ENCODE measurements at regions not wholly inside any gene's neighbourhood (a gene's known extent, or its start where the extent isn't known, plus 50 kb on each side); places are given as distances from the start of the nearest gene placed in this dataset.

DNA sequence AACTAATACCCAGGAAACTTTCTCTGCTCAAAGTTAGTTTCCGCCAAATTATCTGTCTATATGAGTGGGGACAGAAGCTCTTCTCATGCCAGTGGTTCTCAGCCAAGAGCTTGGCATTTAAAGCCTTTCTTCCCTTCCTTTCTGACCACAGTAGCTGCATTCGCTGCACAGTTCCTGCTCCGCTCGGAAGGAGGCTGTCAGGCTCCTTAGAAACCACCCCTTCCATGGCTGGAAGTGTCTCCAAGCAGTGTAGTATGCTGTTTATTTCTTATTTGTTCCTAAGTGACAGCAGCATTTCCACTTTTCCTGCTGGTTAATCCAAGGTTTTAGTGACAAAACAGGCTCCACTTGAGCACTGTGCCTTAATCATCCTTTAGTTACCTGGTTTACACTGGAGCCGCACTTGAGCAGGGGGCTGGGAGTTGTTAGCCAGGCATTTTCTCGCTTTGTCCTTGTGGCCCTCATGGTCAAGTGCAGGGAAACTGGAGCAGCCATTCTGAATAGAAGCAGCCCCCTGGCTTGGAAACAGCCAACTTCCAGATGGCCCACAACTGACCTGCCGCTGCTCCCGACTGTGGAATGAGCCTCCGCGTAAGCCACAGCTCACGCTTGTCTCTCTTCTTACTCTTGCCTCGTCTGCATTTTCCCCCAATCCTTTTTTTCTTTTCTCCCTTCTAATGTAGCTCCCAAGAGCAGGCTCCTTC, 739.4 kb upstream of the TENM3 start:
- Histone ChIP-seq H3K9me3 (ENCODE audit: insufficient read depth, low read length) (no peaks in the 10 kb centered on the region), H3K9ac (ENCODE audit: insufficient read length, low read depth) (no peak overlapping the region), H3K27me3 (ENCODE audit: insufficient read depth, insufficient read length) (no peaks in the 10 kb centered on the region), H3K4me1 (ENCODE audit: insufficient read depth, insufficient read length) (no peaks in the 10 kb centered on the region), H3K4me3 (ENCODE audit: insufficient read length, low read depth) (no peak overlapping the region), H3K36me3 (ENCODE audit: insufficient read depth, insufficient read length, low read length) (no peaks in the 10 kb centered on the region)
- DNase-seq (ENCODE audit: low read depth, low spot score), result no peak
- TF ChIP-seq YY1 (IDR thresholded peaks at IDR 0.05; ENCODE audit: insufficient read depth, insufficient read length), result no peak
- TF ChIP-seq ZNF274 (IDR thresholded peaks at IDR 0.05; ENCODE audit: low read depth, low read length), result no peak
- no peak for TF ChIP-seq SUZ12 (IDR thresholded peaks at IDR 0.05; ENCODE audit: extremely low read depth, insufficient read depth, insufficient read length)

DNA sequence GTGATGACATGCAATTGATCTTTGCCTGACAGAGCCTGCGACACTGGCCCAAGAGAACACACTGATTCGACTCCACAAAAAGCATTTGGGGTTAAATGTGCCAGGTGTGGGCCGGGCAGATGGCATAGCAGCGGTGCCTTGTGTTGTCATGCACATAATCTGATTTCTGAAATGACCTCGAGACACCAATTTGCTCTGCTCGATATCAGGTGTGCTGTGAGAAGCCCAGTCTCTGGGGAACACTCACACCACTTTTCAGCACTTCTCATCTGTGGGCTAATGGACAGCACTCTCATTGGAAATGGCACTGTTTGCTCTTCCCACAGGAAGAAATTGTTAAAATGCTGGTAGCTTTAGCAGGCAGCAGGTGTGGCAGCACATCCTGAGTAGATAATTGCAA, 738.3 kb upstream of the TENM3 start:
- H3K9ac ChIP-seq (ENCODE audit: insufficient read length, low read depth), result no peak overlapping the region
- no peak for DNase-seq (ENCODE audit: low read depth, low spot score)
- H3K4me3 ChIP-seq (ENCODE audit: insufficient read length, low read depth), result no peak overlapping the region
- H3K4me1 ChIP-seq (ENCODE audit: insufficient read depth, insufficient read length), result no peaks in the 10 kb centered on the region
- H3K36me3 ChIP-seq (ENCODE audit: insufficient read depth, insufficient read length, low read length), result no peaks in the 10 kb centered on the region
- H3K9me3 ChIP-seq (ENCODE audit: insufficient read depth, low read length), result no peaks in the 10 kb centered on the region
- no peak for TF ChIP-seq SUZ12 (IDR thresholded peaks at IDR 0.05; ENCODE audit: extremely low read depth, insufficient read depth, insufficient read length)
- no peak for TF ChIP-seq ZNF274 (IDR thresholded peaks at IDR 0.05; ENCODE audit: low read depth, low read length)
- no peak for TF ChIP-seq YY1 (IDR thresholded peaks at IDR 0.05; ENCODE audit: insufficient read depth, insufficient read length)
- no peaks in the 10 kb centered on the region for H3K27me3 ChIP-seq (ENCODE audit: insufficient read depth, insufficient read length)

DNA sequence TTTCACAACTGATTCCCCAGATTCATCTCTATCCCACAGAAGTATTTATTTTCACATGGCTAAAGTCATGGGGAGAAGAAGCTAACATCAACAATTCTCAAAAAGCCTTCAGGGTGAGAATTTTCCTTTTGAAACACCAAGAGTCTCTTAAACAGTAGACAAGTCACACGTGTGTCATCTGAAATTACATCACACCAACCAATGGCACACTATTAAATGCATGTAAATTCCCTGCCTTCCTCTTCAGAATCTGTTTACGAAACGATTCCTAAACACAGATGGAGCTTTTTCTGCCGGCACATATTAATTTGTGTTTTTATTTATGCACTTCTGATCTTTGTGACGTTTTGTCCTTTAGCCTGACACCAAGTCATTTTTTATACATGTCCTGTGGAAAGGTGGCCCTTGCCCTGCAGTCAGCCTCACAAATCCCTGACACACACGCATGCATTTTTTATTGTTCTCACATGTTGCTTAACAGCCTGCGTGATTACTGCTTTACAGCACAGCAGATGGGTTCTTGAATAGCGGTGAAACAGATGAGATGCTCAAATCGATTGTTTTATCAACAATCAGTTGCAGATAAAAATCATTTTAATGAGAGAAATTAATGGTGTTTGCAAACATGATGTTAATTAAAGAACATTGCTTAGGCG, 735.9 kb upstream of the TENM3 start:
- DNase-seq (ENCODE audit: low read depth, low spot score), result no peak
- Histone ChIP-seq H3K4me1 (ENCODE audit: insufficient read depth, insufficient read length) (no peaks in the 10 kb centered on the region), H3K9me3 (ENCODE audit: insufficient read depth, low read length) (no peaks in the 10 kb centered on the region), H3K36me3 (ENCODE audit: insufficient read depth, insufficient read length, low read length) (no peaks in the 10 kb centered on the region), H3K27me3 (ENCODE audit: insufficient read depth, insufficient read length) (no peaks in the 10 kb centered on the region), H3K9ac (ENCODE audit: insufficient read length, low read depth) (no peak overlapping the region), H3K4me3 (ENCODE audit: insufficient read length, low read depth) (no peak overlapping the region)
- TF ChIP-seq SUZ12 (IDR thresholded peaks at IDR 0.05; ENCODE audit: extremely low read depth, insufficient read depth, insufficient read length) (no peak), YY1 (IDR thresholded peaks at IDR 0.05; ENCODE audit: insufficient read depth, insufficient read length) (no peak), ZNF274 (IDR thresholded peaks at IDR 0.05; ENCODE audit: low read depth, low read length) (no peak)

DNA sequence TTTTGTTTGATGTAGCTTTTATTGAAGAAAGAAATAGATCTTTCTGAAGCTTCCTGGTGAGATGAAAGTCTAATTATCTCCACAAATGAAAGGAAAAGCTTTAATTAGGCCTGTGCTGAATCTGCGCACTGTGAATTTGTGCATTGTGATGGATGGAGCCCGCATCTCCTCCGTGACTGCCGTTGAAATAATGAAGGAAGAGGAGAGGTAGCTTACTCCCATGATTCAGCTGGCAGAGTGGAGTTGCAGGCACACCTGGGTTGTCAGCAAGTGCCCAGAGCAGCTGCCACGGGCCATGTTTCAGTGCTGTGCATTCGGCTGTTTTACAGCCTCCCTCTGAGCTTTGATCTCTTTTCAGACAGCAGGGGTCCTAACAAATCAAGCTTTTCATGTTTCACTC, 735.3 kb upstream of the TENM3 start:
- H3K27me3 ChIP-seq (ENCODE audit: insufficient read depth, insufficient read length), result no peaks in the 10 kb centered on the region
- no peaks in the 10 kb centered on the region for H3K36me3 ChIP-seq (ENCODE audit: insufficient read depth, insufficient read length, low read length)
- H3K4me3 ChIP-seq (ENCODE audit: insufficient read length, low read depth), result no peak overlapping the region
- no peaks in the 10 kb centered on the region for H3K9me3 ChIP-seq (ENCODE audit: insufficient read depth, low read length)
- TF ChIP-seq SUZ12 (IDR thresholded peaks at IDR 0.05; ENCODE audit: extremely low read depth, insufficient read depth, insufficient read length), result no peak
- TF ChIP-seq YY1 (IDR thresholded peaks at IDR 0.05; ENCODE audit: insufficient read depth, insufficient read length), result no peak
- no peak for TF ChIP-seq ZNF274 (IDR thresholded peaks at IDR 0.05; ENCODE audit: low read depth, low read length)
- no peaks in the 10 kb centered on the region for H3K4me1 ChIP-seq (ENCODE audit: insufficient read depth, insufficient read length)
- no peak overlapping the region for H3K9ac ChIP-seq (ENCODE audit: insufficient read length, low read depth)
- no peak for DNase-seq (ENCODE audit: low read depth, low spot score)

DNA sequence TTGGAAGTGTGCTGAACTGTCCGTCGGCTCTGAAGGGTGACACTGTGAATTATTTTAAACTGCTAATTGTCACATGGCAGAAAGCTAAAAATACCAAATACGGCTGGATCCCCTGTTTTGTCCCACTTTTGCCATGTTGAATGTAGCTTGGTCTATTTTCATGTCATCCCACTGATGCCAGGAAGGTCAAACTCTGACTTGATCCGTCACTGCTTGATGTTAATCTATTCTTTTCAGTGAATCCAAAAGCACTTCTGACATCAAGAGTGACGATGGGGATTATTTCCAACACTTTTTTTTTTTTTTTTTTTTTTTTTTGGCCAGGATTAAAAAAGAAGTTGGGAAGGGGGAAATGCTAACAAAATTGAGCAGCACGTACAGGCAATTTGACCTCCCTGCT, 734.6 kb upstream of the TENM3 start:
- H3K36me3 ChIP-seq (ENCODE audit: insufficient read depth, insufficient read length, low read length), result no peaks in the 10 kb centered on the region
- DNase-seq (ENCODE audit: low read depth, low spot score), result no peak
- no peak for TF ChIP-seq YY1 (IDR thresholded peaks at IDR 0.05; ENCODE audit: insufficient read depth, insufficient read length)
- no peak for TF ChIP-seq SUZ12 (IDR thresholded peaks at IDR 0.05; ENCODE audit: extremely low read depth, insufficient read depth, insufficient read length)
- no peak for TF ChIP-seq ZNF274 (IDR thresholded peaks at IDR 0.05; ENCODE audit: low read depth, low read length)

DNA sequence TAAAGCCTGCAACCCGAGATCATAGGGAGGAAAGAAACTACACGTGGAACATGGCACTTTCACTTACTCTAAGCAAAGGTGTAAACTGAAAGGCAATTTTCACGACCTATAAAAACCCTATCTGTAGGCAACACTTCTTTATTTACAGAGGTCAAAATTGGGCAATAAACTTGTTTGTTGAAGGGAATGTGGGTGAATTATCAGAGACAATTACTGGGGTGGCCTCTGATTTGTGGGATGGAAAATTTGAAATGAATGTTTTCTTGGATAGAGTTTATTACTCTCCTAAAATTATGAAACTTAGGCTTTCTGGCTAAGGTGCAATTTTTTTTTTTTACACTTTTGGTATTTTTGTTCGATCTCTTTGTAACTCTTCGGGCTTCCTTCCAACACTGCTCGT, 734.1 kb upstream of the TENM3 start:
- TF ChIP-seq ZNF274 (IDR thresholded peaks at IDR 0.05; ENCODE audit: low read depth, low read length) (no peak), YY1 (IDR thresholded peaks at IDR 0.05; ENCODE audit: insufficient read depth, insufficient read length) (no peak), SUZ12 (IDR thresholded peaks at IDR 0.05; ENCODE audit: extremely low read depth, insufficient read depth, insufficient read length) (no peak)
- no peaks in the 10 kb centered on the region for H3K9me3 ChIP-seq (ENCODE audit: insufficient read depth, low read length)
- DNase-seq (ENCODE audit: low read depth, low spot score), result no peak

More for the DNA sequence above, 734.6 kb upstream of the TENM3 start:
- Histone ChIP-seq H3K4me1 (ENCODE audit: insufficient read depth, insufficient read length) (no peaks in the 10 kb centered on the region), H3K4me3 (ENCODE audit: insufficient read length, low read depth) (no peak overlapping the region), H3K27me3 (ENCODE audit: insufficient read depth, insufficient read length) (no peaks in the 10 kb centered on the region), H3K9ac (ENCODE audit: insufficient read length, low read depth) (no peak overlapping the region), H3K9me3 (ENCODE audit: insufficient read depth, low read length) (no peaks in the 10 kb centered on the region)

DNA sequence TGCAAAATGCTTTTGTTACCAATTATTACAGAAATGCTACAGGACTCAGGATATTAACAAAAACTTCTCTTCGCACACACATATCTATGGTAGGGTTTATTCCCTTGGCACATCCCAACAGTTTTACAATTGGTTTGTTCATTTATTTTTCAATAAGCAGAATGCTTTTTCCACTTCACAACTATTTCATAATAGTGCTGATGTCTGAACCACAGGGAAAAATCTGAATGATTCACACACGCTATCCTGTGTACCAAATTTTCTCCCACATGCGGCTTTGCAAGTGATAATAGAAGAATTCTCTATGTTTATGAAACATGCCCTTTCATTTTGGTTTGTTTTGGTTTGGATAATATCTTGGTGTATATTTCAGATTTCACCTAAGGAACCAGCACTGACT, 725.7 kb upstream of the TENM3 start:
- Histone ChIP-seq H3K9ac (ENCODE audit: insufficient read length, low read depth) (no peak overlapping the region), H3K9me3 (ENCODE audit: insufficient read depth, low read length) (no peaks in the 10 kb centered on the region), H3K4me1 (ENCODE audit: insufficient read depth, insufficient read length) (no peaks in the 10 kb centered on the region), H3K27me3 (ENCODE audit: insufficient read depth, insufficient read length) (no peaks in the 10 kb centered on the region), H3K36me3 (ENCODE audit: insufficient read depth, insufficient read length, low read length) (no peaks in the 10 kb centered on the region), H3K4me3 (ENCODE audit: insufficient read length, low read depth) (no peak overlapping the region)
- TF ChIP-seq YY1 (IDR thresholded peaks at IDR 0.05; ENCODE audit: insufficient read depth, insufficient read length), result no peak
- no peak for TF ChIP-seq ZNF274 (IDR thresholded peaks at IDR 0.05; ENCODE audit: low read depth, low read length)
- no peak for TF ChIP-seq SUZ12 (IDR thresholded peaks at IDR 0.05; ENCODE audit: extremely low read depth, insufficient read depth, insufficient read length)
- no peak for DNase-seq (ENCODE audit: low read depth, low spot score)

More for the DNA sequence above, 734.1 kb upstream of the TENM3 start:
- no peaks in the 10 kb centered on the region for H3K36me3 ChIP-seq (ENCODE audit: insufficient read depth, insufficient read length, low read length)
- H3K9ac ChIP-seq (ENCODE audit: insufficient read length, low read depth), result no peak overlapping the region
- H3K27me3 ChIP-seq (ENCODE audit: insufficient read depth, insufficient read length), result no peaks in the 10 kb centered on the region
- H3K4me3 ChIP-seq (ENCODE audit: insufficient read length, low read depth), result no peak overlapping the region
- H3K4me1 ChIP-seq (ENCODE audit: insufficient read depth, insufficient read length), result no peaks in the 10 kb centered on the region

Data from NT2/D1 (cell line).